GM13976 (cell line): ENCODE measurements at regions not wholly inside any gene's neighbourhood (a gene's known extent, or its start where the extent isn't known, plus 50 kb on each side); places are given as distances from the start of the nearest gene placed in this dataset.

Experiments
- DNase-seq: peaks from one replicate; pipeline ENCODE4 v3.0.0; 2012; ENCODE audit warnings: low spot score
- in situ Hi-C: fragments of 300-500 bp; cut with MboI; formaldehyde crosslinking; loops from one replicate; pipeline ENCODE4 v1.12.0; 2022; ENCODE audit warnings: low sequenced_read_pairs, mixed read lengths, inconsistent platforms; ENCODE audit not compliant: unreplicated experiment
- TF ChIP-seq, protein P1 (sequence below): IDR thresholded peaks from 2 replicates; pipeline ENCODE4 v1.5.1; 2012; ENCODE audit warnings: borderline replicate concordance, mild to moderate bottlenecking; ENCODE audit not compliant: insufficient read depth; ENCODE audit errors: extremely low read depth, missing control alignments, control extremely low read depth

DNA sequence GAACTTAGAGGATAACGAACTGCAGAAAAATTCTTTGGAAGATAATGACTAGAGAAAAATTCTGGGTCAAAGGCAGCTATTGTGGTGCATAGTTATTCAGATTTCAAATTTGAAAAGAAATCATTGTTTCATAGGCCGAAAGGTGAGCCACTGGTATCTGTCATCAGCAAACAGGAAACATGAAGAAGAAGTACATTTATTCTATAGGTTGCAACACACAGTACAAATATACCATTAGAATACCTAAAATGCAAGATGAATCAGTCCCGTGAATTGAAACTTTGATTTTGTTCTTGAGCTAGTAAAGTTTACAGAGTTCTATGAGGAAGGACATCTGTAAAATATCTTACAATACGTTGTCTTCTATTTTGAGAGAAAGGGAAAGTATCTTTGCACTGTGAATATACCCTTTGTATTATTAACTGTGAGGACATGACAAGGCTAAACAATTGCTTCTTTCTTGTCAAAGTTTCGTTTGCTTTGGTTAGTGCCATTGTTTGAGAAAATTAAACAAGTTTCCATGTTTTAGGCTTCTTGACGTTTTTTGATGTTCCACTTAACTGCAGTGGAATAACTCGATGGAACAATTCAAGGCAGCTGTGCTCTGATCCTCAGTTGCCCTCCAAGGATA is 84.7 kb downstream of the HDGFL1 start:
- DNase-seq, result no peak
- in situ Hi-C loops, result no loop called here
- TF ChIP-seq, protein P1, sequence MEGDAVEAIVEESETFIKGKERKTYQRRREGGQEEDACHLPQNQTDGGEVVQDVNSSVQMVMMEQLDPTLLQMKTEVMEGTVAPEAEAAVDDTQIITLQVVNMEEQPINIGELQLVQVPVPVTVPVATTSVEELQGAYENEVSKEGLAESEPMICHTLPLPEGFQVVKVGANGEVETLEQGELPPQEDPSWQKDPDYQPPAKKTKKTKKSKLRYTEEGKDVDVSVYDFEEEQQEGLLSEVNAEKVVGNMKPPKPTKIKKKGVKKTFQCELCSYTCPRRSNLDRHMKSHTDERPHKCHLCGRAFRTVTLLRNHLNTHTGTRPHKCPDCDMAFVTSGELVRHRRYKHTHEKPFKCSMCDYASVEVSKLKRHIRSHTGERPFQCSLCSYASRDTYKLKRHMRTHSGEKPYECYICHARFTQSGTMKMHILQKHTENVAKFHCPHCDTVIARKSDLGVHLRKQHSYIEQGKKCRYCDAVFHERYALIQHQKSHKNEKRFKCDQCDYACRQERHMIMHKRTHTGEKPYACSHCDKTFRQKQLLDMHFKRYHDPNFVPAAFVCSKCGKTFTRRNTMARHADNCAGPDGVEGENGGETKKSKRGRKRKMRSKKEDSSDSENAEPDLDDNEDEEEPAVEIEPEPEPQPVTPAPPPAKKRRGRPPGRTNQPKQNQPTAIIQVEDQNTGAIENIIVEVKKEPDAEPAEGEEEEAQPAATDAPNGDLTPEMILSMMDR, result no peak

DNA sequence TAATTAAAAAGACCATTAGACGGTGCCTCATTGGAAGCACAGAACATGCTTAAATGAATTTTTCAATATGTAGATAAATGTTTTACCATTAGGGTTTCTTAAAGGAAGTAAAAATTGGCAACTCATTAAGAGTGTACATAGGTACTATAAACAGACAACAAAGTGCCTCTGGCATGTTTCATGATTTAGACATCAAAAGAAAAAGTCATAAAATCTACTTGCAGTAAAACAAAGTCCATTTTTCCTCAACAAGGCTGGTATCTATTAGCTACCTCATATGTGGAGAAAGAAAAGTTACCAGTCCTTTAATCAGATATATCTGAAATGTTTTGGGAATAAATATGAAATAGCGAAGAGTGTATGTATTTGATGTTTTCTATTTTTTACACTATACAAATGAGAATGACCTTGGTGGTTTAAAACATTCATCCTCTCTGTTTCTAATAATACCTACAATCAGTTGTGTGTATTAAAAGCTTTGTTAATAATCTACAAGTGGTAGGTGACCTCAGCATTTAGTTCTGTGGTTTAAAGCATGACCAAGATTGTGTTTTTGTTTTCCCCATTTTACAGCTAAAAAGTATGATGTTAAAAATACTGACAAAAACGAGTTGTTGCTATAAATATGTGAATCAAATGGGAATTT is 87.5 kb downstream of the HDGFL1 start:
- TF ChIP-seq, protein P1, result no peak
- no peak for DNase-seq
- in situ Hi-C loops, result no loop called here

DNA sequence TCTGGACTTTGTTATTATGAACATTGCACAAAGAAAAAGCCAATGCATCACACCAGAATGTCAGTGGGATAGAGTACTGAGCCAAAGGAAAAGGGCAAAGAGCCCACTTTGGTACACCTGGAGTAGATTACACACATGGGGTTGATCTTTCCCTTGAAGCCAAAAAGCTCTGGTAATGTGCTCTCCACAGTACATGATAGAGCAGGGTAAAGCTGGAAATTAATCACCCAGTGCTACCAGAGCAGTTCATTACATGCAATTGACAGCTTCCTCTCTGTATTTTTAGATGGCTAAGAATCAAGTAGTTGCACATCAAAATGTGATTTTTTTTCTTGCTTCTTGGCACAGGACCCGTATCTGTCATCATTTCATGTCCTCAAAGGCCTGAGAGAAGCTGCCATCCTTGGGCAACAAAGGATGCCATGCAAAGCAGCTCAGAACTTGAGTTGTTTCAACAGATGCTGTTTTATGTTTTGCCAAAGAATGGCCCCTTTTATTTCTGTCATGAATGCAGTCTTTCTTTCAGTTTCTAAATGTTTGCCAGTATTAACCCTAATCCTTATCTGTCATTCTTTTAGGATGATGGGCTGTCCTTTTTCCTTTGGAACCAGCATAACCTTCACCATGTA is 88.1 kb downstream of the HDGFL1 start:
- TF ChIP-seq, protein P1, result no peak
- in situ Hi-C loops, result no loop called here
- no peak for DNase-seq

DNA sequence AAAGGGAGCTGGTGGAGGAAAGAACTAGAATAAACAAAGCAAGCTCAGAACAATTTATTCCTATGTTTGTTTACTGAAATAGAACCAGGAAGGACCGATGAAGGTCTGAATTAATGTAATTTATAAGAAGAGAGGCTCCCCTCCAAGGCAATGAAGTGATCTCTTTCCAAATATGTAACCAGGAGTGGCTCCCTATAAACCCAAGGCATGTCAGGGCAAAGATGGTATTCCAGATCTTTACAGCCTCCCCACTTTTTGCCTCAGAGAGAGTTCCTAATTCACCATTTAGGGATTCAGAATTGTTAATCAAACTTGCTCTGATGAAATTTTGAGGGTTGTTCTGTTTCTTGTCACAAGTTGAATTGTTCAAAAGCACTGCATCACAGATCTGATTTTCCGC is 88.8 kb downstream of the HDGFL1 start:
- in situ Hi-C loops, result no loop called here
- no peak for DNase-seq
- TF ChIP-seq, protein P1, result no peak

DNA sequence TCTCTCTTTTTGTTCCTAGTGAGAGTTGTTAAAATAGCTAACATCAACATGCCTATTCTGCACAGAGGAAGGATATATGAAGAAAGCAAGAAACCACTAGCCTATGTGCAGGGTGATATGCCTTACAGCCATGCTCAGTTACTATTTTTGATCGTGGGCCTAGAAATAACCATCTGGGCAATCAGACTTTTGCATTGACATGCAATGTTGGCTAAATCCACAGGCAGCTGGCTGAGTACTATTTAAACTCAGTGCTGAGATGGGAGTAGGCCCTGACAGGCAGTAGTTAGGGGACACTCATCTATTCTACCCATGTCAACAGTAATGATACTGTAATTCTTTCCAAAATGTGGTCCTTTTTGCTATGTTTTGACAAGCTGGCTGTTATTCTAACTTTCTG is 89.6 kb downstream of the HDGFL1 start:
- TF ChIP-seq, protein P1, result no peak
- in situ Hi-C loops, result no loop called here
- DNase-seq, result no peak

DNA sequence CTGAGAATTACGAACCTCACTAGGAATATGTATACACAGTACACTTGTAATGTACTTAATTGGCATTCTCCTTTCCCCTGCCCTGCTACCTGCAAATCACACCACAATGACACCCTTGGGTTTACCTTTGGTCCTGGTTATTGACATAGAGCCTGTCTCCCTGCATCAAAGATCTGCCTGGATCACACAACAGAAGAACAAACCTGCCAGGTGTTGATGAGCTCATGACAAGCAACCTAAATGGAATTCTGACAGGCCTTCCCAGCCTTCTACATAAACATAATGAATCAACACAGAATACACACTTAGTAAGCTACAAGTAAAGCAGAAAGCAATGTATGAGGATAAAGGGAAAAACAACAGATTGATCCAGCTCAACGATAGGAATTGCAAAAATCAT is 95.6 kb downstream of the HDGFL1 start:
- no peak for DNase-seq
- in situ Hi-C loops, result no loop called here
- TF ChIP-seq, protein P1, result no peak
